ENCODE measurements at regions not wholly inside any gene's neighbourhood (a gene's known extent, or its start where the extent isn't known, plus 50 kb on each side); places are given as distances from the start of the nearest gene placed in this dataset.
"Not testable (repeated sequence)": the region's sequence is repeated elsewhere in the genome, so short reads cannot be mapped to it uniquely, and the experiment has no call there.

DNA sequence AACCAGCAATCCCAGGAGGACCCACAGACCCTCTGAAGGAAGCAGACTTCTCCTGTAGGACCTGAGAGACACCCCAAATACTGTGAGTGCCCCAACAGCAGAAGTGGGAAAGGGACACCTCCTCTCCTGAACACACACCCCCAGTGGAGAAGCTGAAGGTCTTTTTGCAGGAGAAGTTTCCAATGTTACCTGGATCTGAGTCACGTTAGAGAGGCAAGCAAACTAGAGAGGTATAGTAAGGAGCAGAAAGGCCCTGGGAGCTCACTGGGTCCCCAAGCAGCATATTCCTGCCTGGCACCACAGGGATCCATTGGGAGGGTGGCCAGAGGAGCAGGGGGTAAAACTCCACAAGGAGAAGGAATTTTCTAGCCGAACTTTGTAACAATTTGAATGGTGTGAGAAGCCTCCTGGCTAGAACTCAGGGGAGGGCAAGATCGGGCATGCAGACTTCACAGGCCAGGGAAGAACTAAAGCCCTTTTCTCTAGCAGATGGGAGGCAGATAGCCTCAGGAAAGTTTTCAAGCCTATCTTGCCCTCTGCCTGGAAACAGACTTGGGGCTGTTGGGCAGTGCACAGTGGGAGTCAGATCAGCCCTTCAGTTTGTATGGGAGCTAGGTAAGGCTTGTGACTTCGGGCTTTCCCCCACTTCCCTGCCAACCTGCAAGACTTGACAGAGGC, 68.2 kb upstream of the SSTR4 start:
- DNase-seq: no peak

DNA sequence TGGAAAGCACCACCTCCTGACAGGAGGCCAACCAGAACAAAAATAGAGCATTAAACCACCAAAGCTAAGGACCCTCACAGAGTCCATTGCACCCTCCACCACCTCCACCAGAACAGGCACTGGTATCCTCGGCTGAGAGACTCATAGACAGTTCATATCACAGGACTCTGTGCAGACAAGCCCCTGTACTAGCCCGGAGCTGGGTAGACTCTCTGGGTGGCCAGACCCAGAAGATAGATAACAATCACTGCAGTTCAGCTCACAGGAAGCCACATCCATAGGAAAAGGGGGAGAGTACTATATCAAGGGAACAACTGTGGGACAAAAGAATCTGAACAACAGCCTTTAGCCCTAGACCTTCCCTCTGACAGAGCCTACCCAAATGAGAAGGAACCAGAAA, 67.4 kb upstream of the SSTR4 start:
- not testable (repeated sequence) for DNase-seq

DNA sequence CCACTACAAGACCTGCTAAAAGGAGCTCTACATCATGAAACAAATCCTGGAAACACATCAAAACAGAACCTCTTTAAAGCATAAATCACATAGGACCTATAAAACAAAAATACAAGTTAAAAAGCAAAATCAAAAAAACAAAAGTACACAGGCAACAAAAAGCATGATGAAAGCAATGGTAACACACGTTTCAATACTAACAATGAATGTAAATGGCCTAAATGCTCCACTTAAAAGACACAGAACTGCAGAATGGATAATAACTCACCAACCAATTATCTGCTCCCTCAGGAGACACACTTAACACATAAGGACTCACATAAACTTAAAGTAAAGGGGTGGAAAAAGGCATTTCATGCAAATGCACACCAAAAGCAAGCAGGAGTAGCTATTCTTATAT, 66.1 kb upstream of the SSTR4 start:
- DNase-seq: not testable (repeated sequence)

DNA sequence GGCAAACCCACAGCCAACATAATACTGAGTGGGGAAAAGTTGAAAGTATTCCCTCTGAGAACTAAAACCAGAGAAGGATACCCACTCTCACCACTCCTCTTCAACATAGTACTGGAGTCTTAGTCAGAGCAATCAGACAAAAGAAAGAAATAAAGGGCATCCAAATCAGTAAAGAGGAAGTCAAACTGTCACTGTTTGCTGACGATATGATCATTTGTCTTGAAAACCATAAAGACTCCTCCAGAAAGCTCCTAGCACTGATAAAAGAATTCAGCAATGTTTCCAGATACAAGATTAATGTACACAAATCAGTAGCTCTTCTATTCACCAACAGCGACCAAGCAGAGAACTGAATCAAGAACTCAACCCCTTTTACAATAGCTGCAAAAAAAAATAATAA, 64.0 kb upstream of the SSTR4 start:
- DNase-seq: not testable (repeated sequence)

DNA sequence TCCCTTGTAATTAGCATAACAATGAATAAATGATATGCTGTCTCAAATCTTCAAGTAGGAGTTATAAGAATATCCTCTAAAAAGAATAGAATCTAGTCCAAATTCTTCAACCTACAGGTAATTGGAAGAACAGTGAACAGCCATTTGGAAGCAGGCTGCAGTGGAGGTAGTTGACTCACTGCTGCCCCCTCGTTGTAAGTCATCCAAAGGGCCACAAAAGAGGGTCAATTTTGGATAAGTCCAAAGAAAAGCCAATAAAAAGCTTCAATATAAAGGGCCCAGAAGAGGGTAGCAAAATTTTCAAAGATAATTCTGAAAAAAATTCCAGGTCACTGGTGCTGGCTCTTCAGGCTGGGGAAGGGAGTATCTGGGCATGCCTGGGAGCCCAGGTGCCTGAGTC, 60.8 kb upstream of the SSTR4 start:
- no peak for DNase-seq

DNA sequence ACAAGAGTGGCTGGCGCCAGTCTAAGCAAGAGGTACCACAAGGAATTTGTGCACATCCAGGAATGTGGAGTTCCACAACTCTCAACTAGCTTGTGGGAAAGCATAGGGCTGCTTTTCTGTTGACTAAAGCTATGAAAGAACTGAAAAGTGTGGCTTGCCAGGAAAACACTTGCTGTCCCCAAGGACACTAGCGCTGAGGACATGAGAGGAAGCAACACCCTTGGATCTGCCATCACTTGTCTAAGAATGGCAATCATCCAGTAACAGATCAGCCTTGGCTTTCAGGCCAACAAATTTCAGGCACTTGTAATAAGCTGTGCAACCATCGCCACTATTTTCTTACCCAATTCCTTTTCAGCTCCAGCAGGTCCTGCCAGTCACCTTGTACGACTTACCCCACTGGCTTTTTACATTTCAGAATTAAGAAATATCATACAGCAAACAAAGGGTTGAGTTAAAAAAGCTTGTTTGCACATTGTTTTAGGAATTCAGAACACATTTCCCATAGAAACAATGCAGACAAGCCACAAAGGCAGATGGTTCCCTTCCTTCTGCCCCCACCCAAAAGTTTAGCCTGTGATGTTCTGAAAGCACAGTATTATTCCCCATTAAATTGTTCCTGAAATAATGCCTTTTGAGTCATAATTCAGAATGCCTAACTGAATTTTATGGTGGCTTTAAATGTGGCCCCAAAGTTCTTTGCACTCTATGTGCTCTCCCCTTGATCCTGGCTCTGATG, 57.9 kb upstream of the SSTR4 start:
- DNase-seq: no peak

DNA sequence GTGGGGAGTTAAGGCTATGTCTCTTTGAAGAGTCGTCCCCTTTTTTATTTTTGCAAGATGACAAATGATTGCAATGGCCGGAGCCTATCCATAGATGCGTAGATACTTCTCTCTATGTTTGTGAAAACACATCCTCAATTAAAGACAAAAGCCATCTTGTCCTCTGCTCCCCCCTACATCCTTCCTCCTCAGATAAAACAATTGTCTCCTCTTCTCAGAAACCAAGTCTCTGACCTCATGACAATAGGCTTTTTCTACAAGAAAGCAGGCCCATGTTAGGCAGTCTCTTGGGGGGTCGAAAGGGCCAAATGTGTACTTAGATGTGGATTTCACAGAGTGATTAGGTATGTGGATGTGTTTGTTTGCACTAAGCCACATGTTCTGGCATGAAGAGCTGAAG, 51.1 kb upstream of the SSTR4 start:
- no peak for DNase-seq

DNA sequence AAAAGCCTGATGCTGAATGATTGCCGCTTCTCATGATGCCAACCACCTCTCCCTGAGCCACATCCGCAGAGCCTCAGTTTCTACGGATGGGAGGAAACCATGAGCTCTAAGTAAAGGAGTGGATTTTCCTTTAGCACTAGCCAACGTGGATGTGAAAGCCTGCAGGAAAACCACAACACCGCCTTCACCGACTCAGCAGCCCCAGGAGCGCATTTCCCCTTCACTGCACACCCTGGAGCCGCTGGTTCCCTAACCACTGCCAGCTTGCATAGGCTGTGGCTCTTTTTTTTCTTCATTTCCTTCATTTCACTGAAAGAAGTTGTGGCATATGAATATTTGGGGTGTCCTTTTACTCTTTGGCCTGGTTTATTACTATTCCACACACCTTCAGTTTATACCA, 50.5 kb upstream of the SSTR4 start:
- no peak for DNase-seq

DNA sequence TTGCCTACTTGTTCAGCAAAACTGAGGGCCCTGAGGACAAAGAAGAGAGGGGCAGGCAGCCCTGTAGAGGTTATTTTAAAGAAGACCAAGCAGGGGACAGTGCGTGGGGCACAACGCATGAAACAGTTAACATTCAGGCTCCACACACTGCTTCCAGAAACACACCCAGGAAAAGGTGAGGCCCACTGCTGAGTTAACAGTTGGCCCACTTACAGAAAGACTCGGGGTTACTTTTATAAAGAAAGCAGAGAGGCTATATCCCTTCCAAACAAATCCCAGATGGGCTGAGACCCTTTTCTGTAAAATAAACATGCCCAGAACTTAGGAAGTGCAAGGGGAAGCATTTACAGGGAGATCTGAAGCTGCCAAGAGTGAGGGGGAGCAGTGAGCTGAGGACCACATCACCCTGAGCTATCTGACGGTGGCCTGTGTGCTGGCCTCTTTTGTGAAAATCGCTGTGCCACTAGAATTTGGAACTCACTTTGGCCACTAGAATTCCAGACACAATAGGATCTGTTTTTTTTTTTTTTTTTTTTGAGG, 49.8 kb upstream of the SSTR4 start:
- no peak for DNase-seq

All from activated CD4-positive, CD25-positive, alpha-beta regulatory T cell treated with anti-CD3 and anti-CD28 coated beads, Interleukin-2, amount 50 U/mL, for 72 hours (primary cell).